Activated CD4-positive, CD25-positive, alpha-beta regulatory T cell (primary cell): ENCODE measurements at regions not wholly inside any gene's neighbourhood (a gene's known extent, or its start where the extent isn't known, plus 50 kb on each side); places are given as distances from the start of the nearest gene placed in this dataset.

Experiments
- DNase-seq, 4 experiments: peaks; one replicate each; lab custom pipeline; 2025; lab: John Stamatoyannopoulos, UW

DNA sequence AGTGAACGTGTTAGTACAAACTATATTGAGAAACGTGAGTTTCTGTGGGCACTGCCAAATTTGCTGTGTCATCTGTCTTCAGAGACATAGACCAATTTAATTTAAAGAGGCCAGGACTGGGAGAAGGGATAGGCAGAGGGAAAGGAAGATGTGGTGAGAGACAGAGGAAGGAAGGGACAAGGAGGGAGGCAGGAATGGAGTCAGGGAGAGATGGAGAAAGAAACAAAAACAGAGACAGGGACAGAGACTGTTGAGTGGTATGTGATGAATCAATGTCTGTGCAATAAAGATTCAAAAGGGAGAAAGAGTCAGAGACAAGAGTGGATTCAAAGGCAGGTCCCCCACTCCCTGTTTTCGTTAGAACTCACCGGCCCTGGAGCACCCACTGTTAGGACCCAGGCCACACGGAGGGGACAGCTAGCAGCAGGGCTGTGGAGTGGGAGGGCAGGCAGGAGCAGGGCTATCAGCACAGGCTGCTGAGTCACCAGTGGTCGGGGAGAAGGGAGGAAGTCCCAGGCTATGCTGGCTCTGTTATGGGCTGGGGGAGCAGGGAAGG lies 51.6 kb upstream of the CHD6 start:
- DNase-seq, result no peak

DNA sequence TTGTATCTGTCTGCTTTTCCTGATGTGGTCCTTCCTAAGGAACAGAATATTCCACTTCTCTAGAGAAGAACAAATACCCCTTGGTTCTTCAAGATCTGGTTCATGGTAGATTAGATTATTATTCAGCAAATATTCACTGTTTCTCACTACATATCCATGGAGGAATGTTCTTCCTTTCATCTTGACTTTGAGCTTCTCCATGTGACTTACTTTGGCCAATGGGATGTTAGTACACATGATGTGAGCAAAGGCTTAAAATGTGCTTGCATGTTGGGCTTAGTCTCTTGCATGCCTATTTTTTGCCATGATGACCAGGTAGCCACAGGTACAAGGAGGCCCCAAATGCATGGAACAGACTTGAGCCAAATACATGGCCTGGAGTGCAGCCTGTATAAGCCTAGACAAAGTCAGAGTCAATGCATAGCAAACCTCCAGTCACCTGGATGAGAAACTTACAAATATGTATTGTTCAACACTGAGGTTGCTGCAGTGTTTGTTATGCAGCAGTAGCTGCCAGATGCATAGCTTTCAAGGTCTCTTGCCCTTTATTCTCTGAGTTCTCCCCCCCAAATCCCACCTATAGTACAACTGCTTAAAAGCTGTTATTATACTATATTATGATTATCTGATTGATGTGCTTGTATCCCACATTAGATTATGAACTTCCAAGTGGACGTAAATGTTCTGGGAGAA lies 50.0 kb upstream of the CHD6 start:
- DNase-seq, result no peak
